ENCODE measurements at regions not wholly inside any gene's neighbourhood (a gene's known extent, or its start where the extent isn't known, plus 50 kb on each side); places are given as distances from the start of the nearest gene placed in this dataset.

DNA sequence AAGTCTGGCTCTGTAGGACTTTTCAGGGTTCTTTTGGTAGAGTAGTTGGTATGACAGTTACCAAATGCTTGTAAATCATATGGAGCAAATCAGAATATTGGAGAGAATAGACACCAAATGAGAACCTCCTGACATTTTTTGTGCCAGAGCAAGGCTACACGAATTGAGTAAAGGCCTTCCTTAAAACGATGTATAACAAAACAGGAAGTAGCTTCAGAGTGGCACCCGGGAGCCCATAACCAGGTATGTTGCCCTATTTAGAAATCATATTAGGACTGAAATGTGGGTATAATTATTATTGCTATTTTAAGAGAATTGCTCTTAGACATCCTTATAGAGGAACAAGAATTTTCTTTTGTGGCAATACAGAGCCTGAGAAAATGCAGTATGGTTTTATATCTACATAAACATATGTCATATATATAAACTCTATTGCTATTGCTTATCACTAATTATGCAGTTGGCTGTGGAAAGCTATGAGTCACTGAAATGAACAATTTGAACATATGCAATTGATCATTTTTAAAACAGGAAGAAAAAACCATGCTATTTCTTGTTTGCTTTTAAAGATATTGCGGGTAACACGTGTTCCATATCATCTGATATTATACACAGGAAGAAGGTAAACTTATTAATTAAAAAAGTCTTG, 197.4 kb upstream of the MTPN start:
- Histone ChIP-seq H3K4me1 (ENCODE audit: insufficient read depth, low read length) (no peaks in the 10 kb centered on the region), H3K36me3 (ENCODE audit: insufficient read depth, low read length) (no peaks in the 10 kb centered on the region), H3K9ac (ENCODE audit: low read depth, low read length) (no peak overlapping the region), H3K4me3 (ENCODE audit: low read length) (no peak overlapping the region), H3K27me3 (ENCODE audit: insufficient read depth, low read length) (no peaks in the 10 kb centered on the region), H3K27ac (ENCODE audit: low read depth, low read length) (no peak overlapping the region), H3K9me3 (ENCODE audit: insufficient read depth, low read depth, low read length) (no peaks in the 10 kb centered on the region)
- 97% methylated on average over 3 of the region's 5 CpGs for WGBS

DNA sequence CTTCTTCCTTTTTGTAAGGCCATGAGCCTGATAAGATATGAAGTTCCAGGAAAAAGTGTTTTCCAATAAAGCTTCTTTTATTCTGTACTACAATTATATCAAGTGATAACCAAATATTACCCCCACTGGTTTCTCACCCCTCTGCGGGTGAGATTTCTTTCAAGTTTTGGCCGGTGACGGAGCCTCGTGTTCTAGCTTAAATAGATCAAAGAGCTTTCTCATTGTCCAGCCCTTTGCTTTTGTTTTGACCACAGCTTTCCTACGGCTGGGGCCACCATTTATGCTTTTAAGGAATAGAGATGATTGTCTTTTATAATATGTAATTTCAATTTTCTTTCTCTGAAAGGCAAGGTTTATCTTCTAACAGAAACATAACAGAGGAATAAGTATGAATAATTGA, 196.7 kb upstream of the MTPN start:
- 84% methylated on average over 4 of the region's 5 CpGs for WGBS
- H3K27me3 ChIP-seq (ENCODE audit: insufficient read depth, low read length), result no peaks in the 10 kb centered on the region
- H3K4me1 ChIP-seq (ENCODE audit: insufficient read depth, low read length), result no peaks in the 10 kb centered on the region
- no peaks in the 10 kb centered on the region for H3K9me3 ChIP-seq (ENCODE audit: insufficient read depth, low read depth, low read length)
- no peaks in the 10 kb centered on the region for H3K36me3 ChIP-seq (ENCODE audit: insufficient read depth, low read length)
- H3K9ac ChIP-seq (ENCODE audit: low read depth, low read length), result no peak overlapping the region
- no peak overlapping the region for H3K27ac ChIP-seq (ENCODE audit: low read depth, low read length)
- no peak overlapping the region for H3K4me3 ChIP-seq (ENCODE audit: low read length)

DNA sequence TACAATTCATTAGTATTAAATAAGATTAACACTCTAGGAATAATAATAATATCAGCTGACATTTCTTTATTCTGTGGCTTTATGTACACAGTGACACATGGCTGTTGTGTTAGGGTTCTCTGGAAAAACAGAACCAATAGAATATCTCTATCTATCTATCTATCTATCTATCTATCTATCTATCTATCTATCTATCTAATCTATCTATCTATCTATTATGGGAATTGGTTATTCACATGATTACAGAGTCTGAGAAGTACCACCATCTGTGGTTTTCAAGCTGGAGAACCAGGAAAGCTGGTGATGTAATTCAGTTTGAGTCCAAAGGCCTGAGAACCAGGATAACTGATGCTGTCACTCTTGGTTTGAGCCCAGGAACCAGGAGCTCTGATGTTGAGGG, 194.1 kb upstream of the MTPN start:
- H3K4me3 ChIP-seq (ENCODE audit: low read length), result no peak overlapping the region
- H3K36me3 ChIP-seq (ENCODE audit: insufficient read depth, low read length), result no peaks in the 10 kb centered on the region
- no peaks in the 10 kb centered on the region for H3K4me1 ChIP-seq (ENCODE audit: insufficient read depth, low read length)
- H3K27me3 ChIP-seq (ENCODE audit: insufficient read depth, low read length), result no peaks in the 10 kb centered on the region
- H3K27ac ChIP-seq (ENCODE audit: low read depth, low read length), result no peak overlapping the region
- no peaks in the 10 kb centered on the region for H3K9me3 ChIP-seq (ENCODE audit: insufficient read depth, low read depth, low read length)
- H3K9ac ChIP-seq (ENCODE audit: low read depth, low read length), result no peak overlapping the region

DNA sequence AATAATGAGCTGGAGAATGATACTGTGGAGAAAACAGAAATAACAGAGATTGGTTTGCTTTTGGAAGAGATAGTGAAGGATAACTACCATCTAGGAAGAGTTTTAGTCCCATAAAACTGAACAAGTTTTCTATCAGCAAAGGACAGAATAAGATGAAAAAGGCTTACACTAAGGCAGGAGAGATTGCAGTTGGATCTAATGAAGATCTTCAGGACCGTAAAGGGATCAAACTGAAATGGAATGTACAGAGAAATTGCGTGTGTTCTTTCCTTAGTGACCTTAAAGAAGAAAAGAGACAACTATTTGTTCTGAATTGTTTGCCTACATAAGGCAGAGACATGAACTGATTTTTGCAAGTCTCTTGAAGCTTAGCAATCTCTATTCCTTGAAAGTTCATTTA, 191.7 kb upstream of the MTPN start:
- Histone ChIP-seq H3K36me3 (ENCODE audit: insufficient read depth, low read length) (no peaks in the 10 kb centered on the region), H3K4me1 (ENCODE audit: insufficient read depth, low read length) (no peaks in the 10 kb centered on the region), H3K27me3 (ENCODE audit: insufficient read depth, low read length) (no peaks in the 10 kb centered on the region), H3K4me3 (ENCODE audit: low read length) (no peak overlapping the region), H3K9me3 (ENCODE audit: insufficient read depth, low read depth, low read length) (no peaks in the 10 kb centered on the region), H3K27ac (ENCODE audit: low read depth, low read length) (no peak overlapping the region), H3K9ac (ENCODE audit: low read depth, low read length) (no peak overlapping the region)
- 87% methylated on average over 2 of the region's 2 CpGs for WGBS

DNA sequence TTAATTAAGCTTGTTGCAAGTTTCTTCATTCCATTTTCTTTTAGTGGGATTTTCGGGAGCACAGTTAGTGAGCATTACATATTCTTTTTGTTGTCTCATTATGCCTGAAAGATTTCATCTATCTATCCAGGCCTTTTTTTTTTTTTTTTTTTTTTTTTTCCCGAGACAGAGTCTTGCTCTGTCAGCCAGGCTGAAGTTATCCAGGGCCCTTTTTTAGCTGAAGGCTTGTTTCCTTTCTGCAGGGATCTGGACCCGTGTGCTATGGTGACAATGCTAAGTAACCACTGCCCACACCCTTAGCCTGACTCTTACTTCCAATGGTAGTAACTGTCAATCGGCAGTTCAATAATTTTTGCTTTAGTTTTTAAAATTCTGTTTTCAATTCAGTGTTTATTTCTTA, 190.8 kb upstream of the MTPN start:
- no peaks in the 10 kb centered on the region for H3K27me3 ChIP-seq (ENCODE audit: insufficient read depth, low read length)
- H3K36me3 ChIP-seq (ENCODE audit: insufficient read depth, low read length), result no peaks in the 10 kb centered on the region
- H3K27ac ChIP-seq (ENCODE audit: low read depth, low read length), result no peak overlapping the region
- no peaks in the 10 kb centered on the region for H3K4me1 ChIP-seq (ENCODE audit: insufficient read depth, low read length)
- no peaks in the 10 kb centered on the region for H3K9me3 ChIP-seq (ENCODE audit: insufficient read depth, low read depth, low read length)
- H3K4me3 ChIP-seq (ENCODE audit: low read length), result no peak overlapping the region
- WGBS, result 92% methylated on average over 3 of the region's 4 CpGs
- no peak overlapping the region for H3K9ac ChIP-seq (ENCODE audit: low read depth, low read length)

DNA sequence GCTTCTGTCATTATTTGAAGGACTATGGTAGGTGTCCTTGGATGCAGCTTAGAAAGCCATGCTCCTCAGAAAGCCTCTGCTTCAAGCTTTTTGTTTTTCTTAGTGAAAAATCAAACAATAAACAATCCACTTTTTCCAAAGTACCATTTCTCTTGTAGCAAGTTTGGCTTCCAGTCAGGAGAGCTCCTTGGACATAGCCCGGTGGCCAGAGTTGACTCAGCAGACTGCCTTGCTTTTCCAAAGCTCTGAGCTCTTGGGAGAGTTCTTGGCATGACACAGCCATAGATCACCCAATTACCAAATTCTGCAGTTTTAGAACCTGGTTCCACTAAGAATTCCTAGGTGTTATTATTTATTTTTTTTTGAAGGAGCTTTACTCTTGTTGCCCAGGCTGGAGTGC, 189.4 kb upstream of the MTPN start:
- WGBS, result 94% methylated on average over 1 of the region's 1 CpG
- Histone ChIP-seq H3K27ac (ENCODE audit: low read depth, low read length) (no peak overlapping the region), H3K36me3 (ENCODE audit: insufficient read depth, low read length) (no peaks in the 10 kb centered on the region), H3K9me3 (ENCODE audit: insufficient read depth, low read depth, low read length) (no peaks in the 10 kb centered on the region), H3K4me1 (ENCODE audit: insufficient read depth, low read length) (no peaks in the 10 kb centered on the region), H3K9ac (ENCODE audit: low read depth, low read length) (no peak overlapping the region), H3K4me3 (ENCODE audit: low read length) (no peak overlapping the region), H3K27me3 (ENCODE audit: insufficient read depth, low read length) (no peaks in the 10 kb centered on the region)

DNA sequence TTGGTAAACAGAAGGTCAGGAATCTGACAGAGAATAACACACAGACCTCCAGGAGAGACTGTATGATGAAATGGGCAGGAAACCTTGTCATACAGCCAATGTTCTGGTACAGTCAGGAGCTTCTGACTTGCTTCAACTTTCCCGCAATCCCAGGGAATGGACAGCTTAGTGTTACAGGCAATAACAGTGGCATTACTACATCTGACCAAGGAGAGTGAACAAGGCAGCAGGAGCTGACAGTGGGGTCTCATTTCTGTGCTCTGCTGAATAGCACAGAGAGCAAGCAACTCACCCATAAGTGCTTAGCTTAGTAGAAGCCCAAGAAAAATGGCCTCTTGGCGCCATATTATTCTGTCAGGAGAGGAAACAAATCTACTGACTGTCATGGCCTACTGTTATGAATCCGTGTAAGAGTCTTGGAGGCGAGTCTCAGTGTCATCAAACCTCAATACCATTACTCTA, 186.2 kb upstream of the MTPN start:
- no peak overlapping the region for H3K27ac ChIP-seq (ENCODE audit: low read depth, low read length)
- no peak overlapping the region for H3K4me3 ChIP-seq (ENCODE audit: low read length)
- 95% methylated on average over 4 of the region's 4 CpGs for WGBS
- H3K9ac ChIP-seq (ENCODE audit: low read depth, low read length), result no peak overlapping the region
- no peaks in the 10 kb centered on the region for H3K9me3 ChIP-seq (ENCODE audit: insufficient read depth, low read depth, low read length)
- no peaks in the 10 kb centered on the region for H3K36me3 ChIP-seq (ENCODE audit: insufficient read depth, low read length)
- no peaks in the 10 kb centered on the region for H3K27me3 ChIP-seq (ENCODE audit: insufficient read depth, low read length)
- no peaks in the 10 kb centered on the region for H3K4me1 ChIP-seq (ENCODE audit: insufficient read depth, low read length)

DNA sequence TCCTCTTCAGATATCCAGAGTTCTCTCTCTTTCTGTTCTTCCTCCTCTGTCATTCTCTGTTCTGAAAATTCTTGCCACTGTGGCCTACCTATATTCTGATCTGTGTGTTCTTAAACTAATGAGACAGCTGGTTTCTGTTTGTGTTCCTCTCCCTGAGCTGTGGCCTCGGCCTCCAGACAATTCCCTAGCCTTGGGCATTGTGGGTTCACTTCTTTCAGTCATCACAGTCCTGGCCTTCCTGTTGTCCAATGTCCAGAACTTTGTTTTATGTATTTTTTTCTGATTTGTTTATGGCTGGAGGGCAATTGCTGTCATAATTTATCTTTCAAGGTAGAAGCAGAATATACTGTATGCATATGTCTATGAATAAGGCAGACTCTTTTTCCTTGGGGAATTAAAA, 173.2 kb upstream of the MTPN start:
- H3K36me3 ChIP-seq (ENCODE audit: insufficient read depth, low read length), result no peaks in the 10 kb centered on the region
- no peak overlapping the region for H3K9ac ChIP-seq (ENCODE audit: low read depth, low read length)
- no peaks in the 10 kb centered on the region for H3K9me3 ChIP-seq (ENCODE audit: insufficient read depth, low read depth, low read length)
- no peaks in the 10 kb centered on the region for H3K27me3 ChIP-seq (ENCODE audit: insufficient read depth, low read length)
- H3K4me1 ChIP-seq (ENCODE audit: insufficient read depth, low read length), result no peaks in the 10 kb centered on the region
- H3K27ac ChIP-seq (ENCODE audit: low read depth, low read length), result no peak overlapping the region
- 89% methylated on average over 1 of the region's 1 CpG for WGBS
- no peak overlapping the region for H3K4me3 ChIP-seq (ENCODE audit: low read length)

DNA sequence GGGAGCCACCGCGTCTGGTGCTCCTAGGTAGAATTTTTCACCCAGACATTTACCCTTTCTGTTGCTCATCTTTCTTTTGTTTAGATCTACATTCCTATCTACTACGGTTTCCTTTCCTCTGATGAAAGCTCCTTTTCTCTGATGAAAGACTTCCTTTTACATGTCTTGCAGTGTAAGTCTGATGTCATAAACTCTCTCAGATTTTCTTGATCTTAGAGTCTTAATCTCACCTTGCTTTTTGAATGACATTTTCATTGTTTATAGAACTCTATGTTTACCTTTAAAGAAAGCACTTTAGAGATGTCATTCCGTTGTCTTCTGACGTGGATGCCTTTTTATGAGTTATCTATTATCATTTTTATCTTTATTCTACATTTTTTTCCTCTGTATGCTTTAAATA, 171.8 kb upstream of the MTPN start:
- Histone ChIP-seq H3K36me3 (ENCODE audit: insufficient read depth, low read length) (no peaks in the 10 kb centered on the region), H3K9ac (ENCODE audit: low read depth, low read length) (no peak overlapping the region), H3K9me3 (ENCODE audit: insufficient read depth, low read depth, low read length) (no peaks in the 10 kb centered on the region), H3K4me1 (ENCODE audit: insufficient read depth, low read length) (no peaks in the 10 kb centered on the region), H3K4me3 (ENCODE audit: low read length) (no peak overlapping the region), H3K27ac (ENCODE audit: low read depth, low read length) (no peak overlapping the region), H3K27me3 (ENCODE audit: insufficient read depth, low read length) (no peaks in the 10 kb centered on the region)
- 95% methylated on average over 3 of the region's 5 CpGs for WGBS

DNA sequence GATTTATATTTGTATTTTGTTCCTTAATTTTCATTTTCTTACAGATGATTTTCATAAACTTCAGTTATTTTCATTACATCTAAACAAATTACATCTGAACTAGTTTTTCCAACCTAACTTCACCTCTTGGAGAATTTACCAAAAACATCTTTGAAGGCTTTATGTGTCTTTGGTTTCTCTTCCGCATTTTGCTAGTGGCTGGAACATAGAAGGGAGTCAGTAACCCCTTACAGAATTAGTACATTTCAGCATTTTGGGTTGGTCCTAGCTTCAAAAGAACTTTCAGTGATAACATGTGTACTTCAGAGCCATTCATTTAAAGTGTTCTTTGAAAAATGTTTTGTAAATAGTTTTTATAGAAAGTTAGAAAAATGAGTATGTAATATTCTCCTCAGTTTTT, 169.8 kb upstream of the MTPN start:
- Histone ChIP-seq H3K27me3 (ENCODE audit: insufficient read depth, low read length) (no peaks in the 10 kb centered on the region), H3K27ac (ENCODE audit: low read depth, low read length) (no peak overlapping the region), H3K36me3 (ENCODE audit: insufficient read depth, low read length) (no peaks in the 10 kb centered on the region), H3K9ac (ENCODE audit: low read depth, low read length) (no peak overlapping the region), H3K4me1 (ENCODE audit: insufficient read depth, low read length) (no peaks in the 10 kb centered on the region), H3K9me3 (ENCODE audit: insufficient read depth, low read depth, low read length) (no peaks in the 10 kb centered on the region), H3K4me3 (ENCODE audit: low read length) (no peak overlapping the region)
- 100% methylated on average over 1 of the region's 1 CpG for WGBS

DNA sequence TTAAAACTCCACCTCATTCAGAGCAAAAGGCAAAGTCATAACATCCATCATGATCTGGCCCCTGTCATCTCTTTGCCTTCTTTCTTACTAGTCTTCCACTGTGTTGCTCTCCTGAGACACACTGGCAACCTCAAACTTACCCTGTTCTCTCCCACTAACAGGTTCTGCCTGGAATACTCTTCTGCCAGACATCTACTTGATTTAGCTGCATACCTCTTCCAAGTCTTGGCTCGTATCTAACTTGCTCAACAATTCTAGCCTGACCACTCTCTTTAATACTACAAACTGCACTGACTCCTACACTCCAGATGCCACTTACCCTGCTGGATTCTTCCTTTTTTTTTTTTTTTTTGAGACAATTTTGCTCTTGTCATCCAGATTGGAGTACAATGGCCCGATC, 167.0 kb upstream of the MTPN start:
- Histone ChIP-seq H3K27me3 (ENCODE audit: insufficient read depth, low read length) (no peaks in the 10 kb centered on the region), H3K4me1 (ENCODE audit: insufficient read depth, low read length) (no peaks in the 10 kb centered on the region), H3K4me3 (ENCODE audit: low read length) (no peak overlapping the region), H3K9me3 (ENCODE audit: insufficient read depth, low read depth, low read length) (no peaks in the 10 kb centered on the region), H3K9ac (ENCODE audit: low read depth, low read length) (no peak overlapping the region), H3K27ac (ENCODE audit: low read depth, low read length) (no peak overlapping the region), H3K36me3 (ENCODE audit: insufficient read depth, low read length) (no peaks in the 10 kb centered on the region)
- WGBS, result 96% methylated on average over 2 of the region's 2 CpGs

DNA sequence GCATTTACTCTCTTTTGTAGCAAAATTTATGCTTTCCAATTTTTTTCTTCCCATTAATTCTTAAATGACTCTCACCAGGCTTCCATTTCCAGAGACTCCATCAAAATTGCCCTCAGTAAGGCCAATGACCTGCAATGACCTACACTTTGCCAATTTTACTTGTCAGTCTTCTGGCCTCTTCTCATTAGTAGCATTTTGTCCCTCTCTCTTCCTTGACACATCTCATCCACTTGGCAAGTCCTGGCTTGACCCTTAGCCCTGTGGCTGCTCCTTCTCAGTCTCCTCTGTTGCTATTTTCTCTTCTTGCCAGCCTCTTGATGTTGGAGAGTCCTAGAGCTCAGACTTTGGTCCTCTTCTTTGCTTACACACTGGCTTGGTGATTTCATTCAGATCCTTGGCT, 166.1 kb upstream of the MTPN start:
- H3K9me3 ChIP-seq (ENCODE audit: insufficient read depth, low read depth, low read length), result no peaks in the 10 kb centered on the region
- no peaks in the 10 kb centered on the region for H3K27me3 ChIP-seq (ENCODE audit: insufficient read depth, low read length)
- no peak overlapping the region for H3K4me3 ChIP-seq (ENCODE audit: low read length)
- no peaks in the 10 kb centered on the region for H3K36me3 ChIP-seq (ENCODE audit: insufficient read depth, low read length)
- no peak overlapping the region for H3K9ac ChIP-seq (ENCODE audit: low read depth, low read length)
- no peak overlapping the region for H3K27ac ChIP-seq (ENCODE audit: low read depth, low read length)
- H3K4me1 ChIP-seq (ENCODE audit: insufficient read depth, low read length), result no peaks in the 10 kb centered on the region

Data from HUES64 (cell line).